Esophagus muscularis mucosa (tissue), 4 donors: ENCODE measurements at regions not wholly inside any gene's neighbourhood (a gene's known extent, or its start where the extent isn't known, plus 50 kb on each side); places are given as distances from the start of the nearest gene placed in this dataset.

ENCODE experiments used
- EP300 ChIP-seq: sonication (generic); formaldehyde crosslinking; IDR thresholded peaks from one replicate; pipeline ENCODE4 v1.6.1; 2017; ENCODE audit warnings: antibody characterized with exemption
- POLR2A ChIP-seq: fragments of 450-650 bp; IDR thresholded peaks from one replicate; pipeline ENCODE4 v1.6.1; 2017; ENCODE audit warnings: antibody characterized with exemption, moderate library complexity, mild to moderate bottlenecking, low read depth
- POLR2AphosphoS5 ChIP-seq, 2 donors: sonication (generic); formaldehyde crosslinking; IDR thresholded peaks; one replicate each; pipeline ENCODE4 v1.6.1; 2017; ENCODE audit warnings: antibody characterized with exemption in 2 of 2
- TF ChIP-seq, protein P1 (sequence below), 3 experiments: fragments of 200-600 bp in 2 of 3; fragments of 450-650 bp in 1 of 3; sonication (generic) in 2 of 3; IDR thresholded peaks; one replicate each; pipeline ENCODE4 v1.5.1; 2017 to 2019; ENCODE audit warnings: antibody characterized with exemption in 3 of 3, mild to moderate bottlenecking in 2 of 3, moderate library complexity in 1 of 3

DNA sequence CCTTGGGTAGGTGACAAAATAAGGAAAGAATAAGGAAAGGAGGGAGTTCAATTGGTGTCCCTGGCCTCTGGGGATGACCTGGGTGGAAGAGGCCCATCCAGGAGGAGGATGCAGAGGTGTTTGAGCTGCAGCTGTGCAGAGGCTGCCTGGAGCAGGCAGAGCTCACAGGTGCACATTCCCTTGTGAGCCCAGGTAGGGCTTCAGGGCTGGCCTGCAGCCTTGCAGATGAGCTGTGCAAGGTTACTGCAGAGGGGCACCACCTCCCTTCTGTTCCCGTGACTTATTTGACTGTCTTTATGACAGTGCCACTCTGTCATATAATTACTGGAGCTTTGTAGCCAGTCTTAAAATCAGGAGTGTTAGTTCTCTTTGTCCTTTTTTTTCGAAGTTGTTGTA is 263.2 kb upstream of the HS6ST1 start:
- TF ChIP-seq POLR2A (no peak), POLR2AphosphoS5 (IDR thresholded peaks at IDR 0.05) (no peak), EP300 (no peak)
- TF ChIP-seq, protein P1, sequence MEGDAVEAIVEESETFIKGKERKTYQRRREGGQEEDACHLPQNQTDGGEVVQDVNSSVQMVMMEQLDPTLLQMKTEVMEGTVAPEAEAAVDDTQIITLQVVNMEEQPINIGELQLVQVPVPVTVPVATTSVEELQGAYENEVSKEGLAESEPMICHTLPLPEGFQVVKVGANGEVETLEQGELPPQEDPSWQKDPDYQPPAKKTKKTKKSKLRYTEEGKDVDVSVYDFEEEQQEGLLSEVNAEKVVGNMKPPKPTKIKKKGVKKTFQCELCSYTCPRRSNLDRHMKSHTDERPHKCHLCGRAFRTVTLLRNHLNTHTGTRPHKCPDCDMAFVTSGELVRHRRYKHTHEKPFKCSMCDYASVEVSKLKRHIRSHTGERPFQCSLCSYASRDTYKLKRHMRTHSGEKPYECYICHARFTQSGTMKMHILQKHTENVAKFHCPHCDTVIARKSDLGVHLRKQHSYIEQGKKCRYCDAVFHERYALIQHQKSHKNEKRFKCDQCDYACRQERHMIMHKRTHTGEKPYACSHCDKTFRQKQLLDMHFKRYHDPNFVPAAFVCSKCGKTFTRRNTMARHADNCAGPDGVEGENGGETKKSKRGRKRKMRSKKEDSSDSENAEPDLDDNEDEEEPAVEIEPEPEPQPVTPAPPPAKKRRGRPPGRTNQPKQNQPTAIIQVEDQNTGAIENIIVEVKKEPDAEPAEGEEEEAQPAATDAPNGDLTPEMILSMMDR (IDR thresholded peaks at IDR 0.05): no peak
